ENCODE measurements at regions not wholly inside any gene's neighbourhood (a gene's known extent, or its start where the extent isn't known, plus 50 kb on each side); places are given as distances from the start of the nearest gene placed in this dataset.

GRCh38 chr14:58707949-58708348, 70.2 kb downstream of the DACT1 start:
- no peak for FAIRE-seq
- ChIA-PET SMC1A (ENCODE audit: uncharacterized antibody, unreplicated experiment) (interaction anchor here (0.9 to 4.7 kb wide), 11 partner anchors 8 to 99 kb away, joined by 3 to 24 read pairs (median 3); no protein-coding TSS in a partner anchor), POLR2A (interaction anchor here (1.4 kb wide), 1 partner anchor 9 kb away, joined by 3 read pairs; no protein-coding TSS in a partner anchor), CTCF (interaction anchor here (1.0 to 1.2 kb wide), 2 partner anchors 17 to 29 kb away, joined by 3 read pairs; no protein-coding TSS in a partner anchor), RAD21 (ENCODE audit: unreplicated experiment) (interaction anchor here (1.3 kb wide), 1 partner anchor 9 kb away, joined by 3 read pairs; no protein-coding TSS in a partner anchor)
- no peak for ATAC-seq
- intact Hi-C loops (cut with micrococcal nuclease; ENCODE audit: unreplicated experiment) (no loop called here), in situ Hi-C loops (cut with MboI) (no loop called here)
- no peak overlapping the region for H3K27ac ChIP-seq (ENCODE audit: control insufficient read depth, insufficient read depth)
- H3K4me1 ChIP-seq (ENCODE audit: control insufficient read depth, insufficient read depth, low read length) = no peaks in the 10 kb centered on the region
- no peak for DNase-seq (ENCODE audit: low read depth, low spot score)
- H4K20me1 ChIP-seq (ENCODE audit: control insufficient read depth, insufficient read depth) = no peaks in the 10 kb centered on the region
- TF ChIP-seq CEBPZ (IDR thresholded peaks at IDR 0.05; ENCODE audit: low read depth, low read length) (no peak), IRF5 (IDR thresholded peaks at IDR 0.05; ENCODE audit: borderline replicate concordance) (no peak), SREBF2 (IDR thresholded peaks at IDR 0.05; ENCODE audit: low read length) (no peak), SP1 (IDR thresholded peaks at IDR 0.05; ENCODE audit: low read depth, low read length) (no peak), ETV6 (conservative IDR thresholded peaks at IDR 0.05 in 1 of 2, IDR thresholded peaks at IDR 0.05 in 1 of 2; ENCODE audit: borderline replicate concordance in 1 of 2, low read depth in 1 of 2) (no peak), SIX5 (IDR thresholded peaks at IDR 0.05; ENCODE audit: low read depth, low read length, severe bottlenecking) (no peak), STAT3 (IDR thresholded peaks at IDR 0.05; ENCODE audit: low read depth, low read length) (no peak), FOS (IDR thresholded peaks at IDR 0.05; ENCODE audit: borderline replicate concordance, extremely low read depth, insufficient read length) (no peak)
- TF ChIP-seq, protein P1, sequence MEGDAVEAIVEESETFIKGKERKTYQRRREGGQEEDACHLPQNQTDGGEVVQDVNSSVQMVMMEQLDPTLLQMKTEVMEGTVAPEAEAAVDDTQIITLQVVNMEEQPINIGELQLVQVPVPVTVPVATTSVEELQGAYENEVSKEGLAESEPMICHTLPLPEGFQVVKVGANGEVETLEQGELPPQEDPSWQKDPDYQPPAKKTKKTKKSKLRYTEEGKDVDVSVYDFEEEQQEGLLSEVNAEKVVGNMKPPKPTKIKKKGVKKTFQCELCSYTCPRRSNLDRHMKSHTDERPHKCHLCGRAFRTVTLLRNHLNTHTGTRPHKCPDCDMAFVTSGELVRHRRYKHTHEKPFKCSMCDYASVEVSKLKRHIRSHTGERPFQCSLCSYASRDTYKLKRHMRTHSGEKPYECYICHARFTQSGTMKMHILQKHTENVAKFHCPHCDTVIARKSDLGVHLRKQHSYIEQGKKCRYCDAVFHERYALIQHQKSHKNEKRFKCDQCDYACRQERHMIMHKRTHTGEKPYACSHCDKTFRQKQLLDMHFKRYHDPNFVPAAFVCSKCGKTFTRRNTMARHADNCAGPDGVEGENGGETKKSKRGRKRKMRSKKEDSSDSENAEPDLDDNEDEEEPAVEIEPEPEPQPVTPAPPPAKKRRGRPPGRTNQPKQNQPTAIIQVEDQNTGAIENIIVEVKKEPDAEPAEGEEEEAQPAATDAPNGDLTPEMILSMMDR (IDR thresholded peaks at IDR 0.05 in 2 of 3, conservative IDR thresholded peaks at IDR 0.05 in 1 of 3; ENCODE audit: control insufficient read depth in 2 of 3, extremely low read depth in 1 of 3, insufficient read depth in 1 of 3, low read depth in 3 of 3, low read length in 3 of 3) = no peak
- TF ChIP-seq, protein P2, sequence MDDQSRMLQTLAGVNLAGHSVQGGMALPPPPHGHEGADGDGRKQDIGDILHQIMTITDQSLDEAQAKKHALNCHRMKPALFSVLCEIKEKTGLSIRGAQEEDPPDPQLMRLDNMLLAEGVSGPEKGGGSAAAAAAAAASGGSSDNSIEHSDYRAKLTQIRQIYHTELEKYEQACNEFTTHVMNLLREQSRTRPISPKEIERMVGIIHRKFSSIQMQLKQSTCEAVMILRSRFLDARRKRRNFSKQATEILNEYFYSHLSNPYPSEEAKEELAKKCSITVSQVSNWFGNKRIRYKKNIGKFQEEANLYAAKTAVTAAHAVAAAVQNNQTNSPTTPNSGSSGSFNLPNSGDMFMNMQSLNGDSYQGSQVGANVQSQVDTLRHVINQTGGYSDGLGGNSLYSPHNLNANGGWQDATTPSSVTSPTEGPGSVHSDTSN (IDR thresholded peaks at IDR 0.05; ENCODE audit: insufficient replicate concordance, low read depth, low read length) = no peak
- WGBS (ENCODE audit: insufficient coverage, insufficient replicate concordance, low lambda C conversion rate, missing lambda C conversion rate) = 8% methylated on average over 1 of the region's 1 CpG
- no peak overlapping the region for H3K9ac ChIP-seq (ENCODE audit: control insufficient read depth, insufficient read depth, low read length)
- H3K79me2 ChIP-seq (ENCODE audit: control insufficient read depth, insufficient read depth, low read length) = no peaks in the 10 kb centered on the region
- H3K27me3 ChIP-seq (replicated peaks in 1 of 2; ENCODE audit: control insufficient read depth in 2 of 2, insufficient read depth in 2 of 2, low read length in 1 of 2) = no peaks in the 10 kb centered on the region
- no peaks in the 10 kb centered on the region for H3K36me3 ChIP-seq (ENCODE audit: control insufficient read depth in 2 of 2, insufficient read depth in 2 of 2, low read length in 1 of 2)
- no TSS peak for BruUV-seq (replicated peaks)
- no peak overlapping the region for H3K4me2 ChIP-seq (ENCODE audit: control insufficient read depth, insufficient read depth)
- H3K9me3 ChIP-seq (replicated peaks; ENCODE audit: control insufficient read depth, insufficient read depth, low read length) = no peaks in the 10 kb centered on the region
- H3K4me3 ChIP-seq = no peak overlapping the region
- H2AFZ ChIP-seq (ENCODE audit: control insufficient read depth, low read depth, low read length) = no peak overlapping the region

Measured in GM12878 (cell line).